ENCODE measurements at regions not wholly inside any gene's neighbourhood (a gene's known extent, or its start where the extent isn't known, plus 50 kb on each side); places are given as distances from the start of the nearest gene placed in this dataset.

DNA sequence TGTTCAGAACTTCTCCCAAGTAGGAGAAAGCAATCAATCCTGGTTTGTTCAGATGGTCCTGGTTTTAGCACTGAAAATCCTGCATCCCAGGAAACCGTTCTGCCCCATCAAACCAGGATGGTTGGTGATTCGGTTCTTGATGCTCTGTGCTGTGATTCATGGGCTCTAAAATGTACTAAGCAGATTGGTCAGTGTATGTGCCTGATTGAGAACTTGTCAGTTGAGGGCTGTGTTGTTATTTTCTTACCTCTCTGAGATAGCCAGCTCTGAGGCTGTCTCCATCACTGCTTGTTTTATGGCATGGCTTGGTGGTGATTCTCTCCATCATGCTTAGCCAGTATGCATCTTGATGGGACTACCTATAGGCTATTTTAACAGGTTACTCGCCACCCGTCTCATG, 246.9 kb upstream of the RBFOX1 start:
- TF ChIP-seq POLR2A (IDR thresholded peaks at IDR 0.05; ENCODE audit: low read depth, low read length): no peak
- TF ChIP-seq, protein P1, sequence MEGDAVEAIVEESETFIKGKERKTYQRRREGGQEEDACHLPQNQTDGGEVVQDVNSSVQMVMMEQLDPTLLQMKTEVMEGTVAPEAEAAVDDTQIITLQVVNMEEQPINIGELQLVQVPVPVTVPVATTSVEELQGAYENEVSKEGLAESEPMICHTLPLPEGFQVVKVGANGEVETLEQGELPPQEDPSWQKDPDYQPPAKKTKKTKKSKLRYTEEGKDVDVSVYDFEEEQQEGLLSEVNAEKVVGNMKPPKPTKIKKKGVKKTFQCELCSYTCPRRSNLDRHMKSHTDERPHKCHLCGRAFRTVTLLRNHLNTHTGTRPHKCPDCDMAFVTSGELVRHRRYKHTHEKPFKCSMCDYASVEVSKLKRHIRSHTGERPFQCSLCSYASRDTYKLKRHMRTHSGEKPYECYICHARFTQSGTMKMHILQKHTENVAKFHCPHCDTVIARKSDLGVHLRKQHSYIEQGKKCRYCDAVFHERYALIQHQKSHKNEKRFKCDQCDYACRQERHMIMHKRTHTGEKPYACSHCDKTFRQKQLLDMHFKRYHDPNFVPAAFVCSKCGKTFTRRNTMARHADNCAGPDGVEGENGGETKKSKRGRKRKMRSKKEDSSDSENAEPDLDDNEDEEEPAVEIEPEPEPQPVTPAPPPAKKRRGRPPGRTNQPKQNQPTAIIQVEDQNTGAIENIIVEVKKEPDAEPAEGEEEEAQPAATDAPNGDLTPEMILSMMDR (conservative IDR thresholded peaks at IDR 0.05; ENCODE audit: low read depth, low read length): no peak
- no peak for TF ChIP-seq NFE2L2 (IDR thresholded peaks at IDR 0.05; ENCODE audit: low read depth, low read length)
- no peak for TF ChIP-seq RCOR1 (IDR thresholded peaks at IDR 0.05; ENCODE audit: insufficient replicate concordance, low read length)
- no peak for TF ChIP-seq RAD21 (IDR thresholded peaks at IDR 0.05; ENCODE audit: low read length)
